ENCODE measurements at regions not wholly inside any gene's neighbourhood (a gene's known extent, or its start where the extent isn't known, plus 50 kb on each side); places are given as distances from the start of the nearest gene placed in this dataset.

- ATAC-seq (no peak), FAIRE-seq (no peak), DNase-seq (ENCODE audit: low spot score) (no peak)
- Histone ChIP-seq H3K4me3 (replicated peaks in 1 of 3; ENCODE audit: insufficient read depth in 1 of 3, low read depth in 2 of 3, low read length in 3 of 3) (no peak overlapping the region), H2AFZ (ENCODE audit: low read length) (no peak overlapping the region), H3K9me3 (ENCODE audit: low read length) (no peaks in the 10 kb centered on the region), H3K9ac (ENCODE audit: insufficient read depth, low read depth, low read length) (no peak overlapping the region), H3K4me2 (ENCODE audit: low read depth, low read length) (no peak overlapping the region), H3K79me2 (ENCODE audit: insufficient read depth, low read length) (no peaks in the 10 kb centered on the region), H3K27me3 (ENCODE audit: control insufficient read depth in 1 of 2, insufficient read depth in 2 of 2, low read length in 2 of 2) (no peaks in the 10 kb centered on the region), H3K27ac (ENCODE audit: extremely low read length, insufficient read depth, low read length) (no peak overlapping the region), H4K20me1 (ENCODE audit: insufficient read depth, low read length) (no peaks in the 10 kb centered on the region), H3K4me1 (ENCODE audit: insufficient read depth, low read length) (peaks cover 8% of the 10 kb centered on the region), H3K36me3 (replicated peaks in 1 of 2; ENCODE audit: control insufficient read depth in 1 of 2, insufficient read depth in 2 of 2, low read length in 2 of 2) (no peaks in the 10 kb centered on the region)
- CTCF ChIA-PET (ENCODE audit: low intra/inter-chr PET ratio, low total read pairs): no interaction called here
- TF ChIP-seq SIN3B (IDR thresholded peaks at IDR 0.05; ENCODE audit: low read length) (no peak), MTA3 (CRISPR knock-in tag; IDR thresholded peaks at IDR 0.05) (no peak), PRDM10 (CRISPR knock-in tag; IDR thresholded peaks at IDR 0.05; ENCODE audit: low read depth) (no peak), HNF4G (IDR thresholded peaks at IDR 0.05; ENCODE audit: borderline replicate concordance, low read depth, low read length) (no peak), HNF4G (CRISPR knock-in tag; IDR thresholded peaks at IDR 0.05; ENCODE audit: borderline replicate concordance, low read depth) (no peak), ZNF792 (CRISPR knock-in tag; IDR thresholded peaks at IDR 0.05) (no peak), ZNF430 (CRISPR knock-in tag; IDR thresholded peaks at IDR 0.05) (no peak), REXO4 (CRISPR knock-in tag; IDR thresholded peaks at IDR 0.05; ENCODE audit: borderline replicate concordance) (no peak), MTF2 (CRISPR knock-in tag; IDR thresholded peaks at IDR 0.05; ENCODE audit: borderline replicate concordance) (no peak), REL (CRISPR knock-in tag; conservative IDR thresholded peaks at IDR 0.05) (no peak), NR1H2 (CRISPR knock-in tag; IDR thresholded peaks at IDR 0.05; ENCODE audit: borderline replicate concordance, low read depth) (no peak)
- WGBS (ENCODE audit: low lambda C conversion rate): 76% methylated on average over 6 of the region's 6 CpGs
- intact Hi-C loops (cut with micrococcal nuclease; ENCODE audit: unreplicated experiment) (no loop called here), in situ Hi-C loops (cut with HindIII; ENCODE audit: extremely low pct_ligation_motif_present, low pct_unique_long_range_greater_than_20kb) (no loop called here)
- POLR2A ChIA-PET: no interaction called here
- BruUV-seq (replicated peaks): no TSS peak
Measured at GRCh38 chr13:47892374-47892773, 108.7 kb downstream of the SUCLA2 start.

All from HepG2 (cell line).